IMR-90 (cell line): ENCODE measurements at regions not wholly inside any gene's neighbourhood (a gene's known extent, or its start where the extent isn't known, plus 50 kb on each side); places are given as distances from the start of the nearest gene placed in this dataset.

ENCODE experiments used
- ATAC-seq: fragments of 200-7000 bp; cut with Tn5 transposase; 2 replicates; pipeline ENCODE4 v1.9.1; 2020; ENCODE audit warnings: low read depth, mild to moderate bottlenecking, moderate library complexity
- BruUV-seq: library from RNA; stranded (reverse); fragments of 400-500 nt; replicated peaks from 2 replicates; lab custom pipeline; 2021; lab: Mats Ljungman, UMichigan
- CTCF ChIA-PET: fragments of 300-600 bp; formaldehyde crosslinking; extraction: SDS; loops from one replicate; lab custom pipeline; 2021; ENCODE audit warnings: antibody characterized with exemption; lab: Yijun Ruan, JAX
- POLR2A ChIA-PET: fragments of 300-600 bp; sonication (Branson Sonifier 250); formaldehyde crosslinking; loops from one replicate; lab custom pipeline; 2022; ENCODE audit warnings: antibody characterized with exemption; ENCODE audit not compliant: unreplicated experiment; lab: Charles Lee
- DNase-seq: peaks from one replicate; pipeline ENCODE4 v3.0.0; 2013
- H2AFZ ChIP-seq: replicated peaks from 2 replicates; pipeline ENCODE3; 2013; ENCODE audit warnings: low read length, mild to moderate bottlenecking; ENCODE audit not compliant: poor library complexity
- H2AK5ac ChIP-seq: 2 replicates; pipeline ENCODE4 v1.6.1; 2013; ENCODE audit warnings: low read depth, low read length, inconsistent platforms
- H2AK9ac ChIP-seq: replicated peaks from 2 replicates; pipeline ENCODE3; 2013; ENCODE audit warnings: mild to moderate bottlenecking, low read depth, low read length, moderate library complexity; ENCODE audit not compliant: poor library complexity
- H2BK120ac ChIP-seq: 2 replicates; pipeline ENCODE4 v1.6.1; 2013; ENCODE audit warnings: low read depth, low read length, inconsistent platforms
- H2BK15ac ChIP-seq: 3 replicates; pipeline ENCODE4 v1.6.1; 2013; ENCODE audit warnings: low read depth, low read length, inconsistent platforms
- H2BK20ac ChIP-seq: 2 replicates; pipeline ENCODE4 v1.6.1; 2013; ENCODE audit warnings: low read depth, mild to moderate bottlenecking, inconsistent platforms, low read length, moderate library complexity
- H2BK5ac ChIP-seq: 2 replicates; pipeline ENCODE4 v1.6.1; 2013; ENCODE audit warnings: mild to moderate bottlenecking, low read depth, low read length, inconsistent platforms; ENCODE audit not compliant: poor library complexity, severe bottlenecking
- H3K14ac ChIP-seq: replicated peaks from 2 replicates; pipeline ENCODE4 v1.6.1; 2013; ENCODE audit warnings: low read depth, low read length, inconsistent platforms
- H3K18ac ChIP-seq: 2 replicates; pipeline ENCODE4 v1.6.1; 2013; ENCODE audit warnings: low read depth, low read length, control low read depth
- H3K23ac ChIP-seq: 2 replicates; pipeline ENCODE4 v1.6.1; 2013; ENCODE audit warnings: low read depth, low read length, inconsistent platforms
- H3K27ac ChIP-seq: 2 replicates; pipeline ENCODE4 v1.5.1; 2013; ENCODE audit warnings: mild to moderate bottlenecking, control low read depth, low read length; ENCODE audit not compliant: insufficient read depth
- H3K27me3 ChIP-seq: 2 replicates; pipeline ENCODE4 v1.6.1; 2013; ENCODE audit warnings: low read length; ENCODE audit not compliant: control insufficient read depth, insufficient read depth
- H3K36me3 ChIP-seq: 2 replicates; pipeline ENCODE4 v1.6.1; 2013; ENCODE audit warnings: low read length, mixed read lengths; ENCODE audit not compliant: control insufficient read depth, insufficient read depth
- H3K4ac ChIP-seq: 2 replicates; pipeline ENCODE4 v1.6.1; 2013; ENCODE audit warnings: low read depth, low read length, inconsistent platforms
- H3K4me1 ChIP-seq: 2 replicates; pipeline ENCODE4 v1.6.1; 2013; ENCODE audit warnings: low read length, mixed read lengths; ENCODE audit not compliant: control insufficient read depth, insufficient read depth
- H3K4me2 ChIP-seq: 2 replicates; pipeline ENCODE4 v1.6.1; 2013; ENCODE audit warnings: low read depth, mild to moderate bottlenecking, control low read depth, low read length, moderate library complexity
- H3K4me3 ChIP-seq: 2 replicates; pipeline ENCODE4 v1.5.1; 2013; ENCODE audit warnings: low read depth, mild to moderate bottlenecking, control low read depth, low read length, moderate library complexity; ENCODE audit not compliant: insufficient read depth
- H3K56ac ChIP-seq: 2 replicates; pipeline ENCODE4 v1.6.1; 2013; ENCODE audit warnings: low read length, inconsistent platforms; ENCODE audit not compliant: insufficient read depth; ENCODE audit errors: extremely low read depth
- H3K79me1 ChIP-seq, 2 experiments: 2 replicates each; pipeline ENCODE4 v1.6.1; 2013; ENCODE audit warnings: low read length in 2 of 2, inconsistent platforms in 1 of 2, low read depth in 1 of 2
- H3K9ac ChIP-seq: 2 replicates; pipeline ENCODE4 v1.6.1; 2013; ENCODE audit warnings: low read depth, low read length, control low read depth
- H3K9me1 ChIP-seq: 2 replicates; pipeline ENCODE4 v1.6.1; 2013; ENCODE audit warnings: low read length, inconsistent platforms; ENCODE audit not compliant: insufficient read depth
- H3K9me3 ChIP-seq: 2 replicates; pipeline ENCODE4 v1.6.1; 2013; ENCODE audit warnings: low read length; ENCODE audit not compliant: control insufficient read depth, insufficient read depth
- H4K20me1 ChIP-seq: 2 replicates; pipeline ENCODE4 v1.6.1; 2013; ENCODE audit warnings: low read length, inconsistent platforms; ENCODE audit not compliant: insufficient read depth
- H4K5ac ChIP-seq: 2 replicates; pipeline ENCODE4 v1.6.1; 2013; ENCODE audit warnings: mild to moderate bottlenecking, low read depth, low read length, control low read depth
- H4K8ac ChIP-seq, 2 experiments: 2 replicates each; pipeline ENCODE4 v1.6.1; 2013; ENCODE audit warnings: low read depth in 2 of 2, low read length in 2 of 2, control low read depth in 1 of 2, inconsistent platforms in 1 of 2
- H4K91ac ChIP-seq: 2 replicates; pipeline ENCODE4 v1.6.1; 2013; ENCODE audit warnings: low read depth, low read length, inconsistent platforms; ENCODE audit not compliant: insufficient read depth
- MAFK ChIP-seq: IDR thresholded peaks from 2 replicates; pipeline ENCODE4 v1.6.1; 2012; ENCODE audit warnings: low read depth, low read length, improper control_type of control experiment
- WGBS, 2 experiments: methylation state at CpG; one replicate each; pipeline versions ENCODE4 v1.1.5 to v1.1.7; 2013; ENCODE audit warnings: missing lambda C conversion rate in 2 of 2; ENCODE audit not compliant: insufficient read length in 1 of 2; ENCODE audit errors: extremely low coverage in 2 of 2; 5-methylcytosine and 5-hydroxymethylcytosine counted together
- dilution Hi-C: fragments of 300-500 bp; cut with HindIII; formaldehyde crosslinking; loops from one replicate; pipeline ENCODE4 v1.14.3; 2018; ENCODE audit warnings: low sequenced_read_pairs; ENCODE audit not compliant: unreplicated experiment
- in situ Hi-C: fragments of 300-500 bp; cut with MboI; formaldehyde crosslinking; loops from 3 replicates; pipeline ENCODE4 v1.14.3; 2019; ENCODE audit warnings: low sequenced_read_pairs, inconsistent platforms, mixed read lengths
- intact Hi-C: fragments of 100-400 bp; cut with micrococcal nuclease; formaldehyde crosslinking; loops from 2 replicates; pipeline ENCODE4 v1.10.0; 2022
- TF ChIP-seq, protein P1 (sequence below): fragments of 150-350 bp; IDR thresholded peaks from 2 replicates; pipeline ENCODE4 v1.6.1; 2016; ENCODE audit warnings: low read depth, mild to moderate bottlenecking, low read length, moderate library complexity, borderline replicate concordance

DNA sequence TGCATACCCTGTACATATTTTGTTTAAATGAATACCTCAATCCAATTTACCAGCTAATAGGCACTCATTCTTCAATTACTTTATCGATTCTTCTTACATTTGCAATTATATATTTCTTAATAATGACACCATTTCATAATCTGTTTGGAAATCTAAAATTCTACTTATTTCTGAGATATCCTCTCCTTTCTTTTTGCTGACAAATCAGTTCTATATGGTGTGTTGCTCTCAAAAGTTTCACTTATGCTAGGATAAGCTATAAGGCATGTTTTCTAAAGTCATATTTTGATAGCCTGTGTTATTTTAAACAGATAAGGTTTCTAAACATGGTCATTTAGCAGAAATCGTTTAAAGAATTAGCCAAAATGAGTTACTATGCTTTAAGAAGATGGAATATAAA lies 140.6 kb upstream of the GJE1 start:
- in situ Hi-C loops (no loop called here), intact Hi-C loops (no loop called here), dilution Hi-C loops (no loop called here)
- Histone ChIP-seq H3K9ac (no peak overlapping the region), H2AK9ac (no peak overlapping the region), H3K23ac (no peak overlapping the region), H3K56ac (no peak overlapping the region; the same call in 1 of the 2 replicates), H3K4me3 (no peak overlapping the region), H4K20me1 (no peaks in the 10 kb centered on the region), H2AK5ac (no peak overlapping the region), H2BK120ac (no peak overlapping the region), H3K9me3 (peaks cover 6% of the 10 kb centered on the region), H3K14ac (no peak overlapping the region), H3K27ac (no peak overlapping the region), H4K91ac (no peak overlapping the region), H2BK20ac (no peak overlapping the region), H3K27me3 (no peaks in the 10 kb centered on the region), H3K4me1 (peaks cover 2% of the 10 kb centered on the region; the same call in 1 of the 2 replicates), H3K9me1 (peaks cover 2% of the 10 kb centered on the region; the same call in 1 of the 2 replicates), H4K5ac (no peak overlapping the region), H3K4ac (no peak overlapping the region), H3K79me1 (no peaks in the 10 kb centered on the region), H4K8ac (no peak overlapping the region), H3K18ac (no peak overlapping the region), H2BK5ac (no peak overlapping the region), H3K36me3 (no peaks in the 10 kb centered on the region), H3K4me2 (no peak overlapping the region), H2AFZ (no peak overlapping the region), H2BK15ac (no peak overlapping the region)
- no TSS peak for BruUV-seq
- WGBS, 2 experiments = 100% methylated on average over 1 of the region's 2 CpGs; no CpG with 5 or more reads in 1 of the 2 experiments
- ChIA-PET POLR2A (no interaction called here), CTCF (interaction anchor here (0.5 kb wide), 1 partner anchor 1242 kb away, joined by 3 read pairs; no protein-coding TSS in a partner anchor)
- DNase-seq = no peak
- ATAC-seq = no peak
- TF ChIP-seq, protein P1, sequence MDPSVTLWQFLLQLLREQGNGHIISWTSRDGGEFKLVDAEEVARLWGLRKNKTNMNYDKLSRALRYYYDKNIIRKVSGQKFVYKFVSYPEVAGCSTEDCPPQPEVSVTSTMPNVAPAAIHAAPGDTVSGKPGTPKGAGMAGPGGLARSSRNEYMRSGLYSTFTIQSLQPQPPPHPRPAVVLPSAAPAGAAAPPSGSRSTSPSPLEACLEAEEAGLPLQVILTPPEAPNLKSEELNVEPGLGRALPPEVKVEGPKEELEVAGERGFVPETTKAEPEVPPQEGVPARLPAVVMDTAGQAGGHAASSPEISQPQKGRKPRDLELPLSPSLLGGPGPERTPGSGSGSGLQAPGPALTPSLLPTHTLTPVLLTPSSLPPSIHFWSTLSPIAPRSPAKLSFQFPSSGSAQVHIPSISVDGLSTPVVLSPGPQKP = no peak
- peak; percentile 80 for TF ChIP-seq MAFK
